ENCODE measurements at regions not wholly inside any gene's neighbourhood (a gene's known extent, or its start where the extent isn't known, plus 50 kb on each side); places are given as distances from the start of the nearest gene placed in this dataset.

GRCh38 chr10:45220931-45221330 lies 94.5 kb downstream of the OR13A1 start:
- TF ChIP-seq CREB1 (IDR thresholded peaks at IDR 0.05; ENCODE audit: low read depth), result no peak
- no peak for TF ChIP-seq USF1 (IDR thresholded peaks at IDR 0.05)
- TF ChIP-seq TEAD4 (IDR thresholded peaks at IDR 0.05), result no peak
- TF ChIP-seq FOXM1 (IDR thresholded peaks at IDR 0.05; ENCODE audit: borderline replicate concordance, low read depth), result no peak
- TF ChIP-seq EGR1 (IDR thresholded peaks at IDR 0.05), result no peak
- no peak for TF ChIP-seq TCF12 (IDR thresholded peaks at IDR 0.05; ENCODE audit: low read depth)
- TF ChIP-seq NFIC (IDR thresholded peaks at IDR 0.05), result no peak
- no peak for TF ChIP-seq YY1 (IDR thresholded peaks at IDR 0.05; ENCODE audit: low read depth)

DNA sequence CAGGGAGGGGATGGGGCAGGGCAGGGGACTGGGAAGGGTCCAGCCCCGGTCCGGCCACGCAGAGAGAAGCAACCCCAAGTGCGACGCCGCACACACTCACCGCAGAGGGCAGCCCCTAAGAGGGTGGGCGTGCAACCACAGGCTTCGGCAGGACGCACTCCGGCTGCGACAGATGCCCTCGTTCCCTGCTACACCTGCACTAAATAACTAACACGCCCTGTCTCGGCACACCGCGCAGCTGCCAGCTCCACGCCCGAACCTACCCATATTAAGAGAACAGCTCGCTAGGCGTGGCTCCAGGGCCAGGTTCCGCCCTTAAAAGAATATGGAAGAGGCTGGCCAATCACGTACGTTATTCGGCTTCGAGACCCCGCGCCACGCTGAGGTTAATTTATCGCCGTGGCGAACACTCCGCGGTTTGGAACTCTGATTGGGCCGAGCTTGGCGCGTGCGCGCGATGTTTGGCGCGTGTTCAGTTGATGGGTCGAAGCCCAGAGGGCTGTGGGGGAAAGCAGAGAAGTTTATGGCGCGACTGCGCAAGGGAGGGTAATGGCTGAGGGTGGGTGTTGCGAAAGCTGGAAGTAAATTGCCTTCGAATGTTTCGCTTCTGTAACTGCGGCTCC lies 91.1 kb downstream of the OR13A1 start:
- no peak for TF ChIP-seq TAF1 (IDR thresholded peaks at IDR 0.05; ENCODE audit: low read depth)
- no peak for TF ChIP-seq USF1 (IDR thresholded peaks at IDR 0.05)
- no peak for TF ChIP-seq REST (IDR thresholded peaks at IDR 0.05; ENCODE audit: low read depth)
- no peak for TF ChIP-seq TCF12 (IDR thresholded peaks at IDR 0.05; ENCODE audit: low read depth)
- no peak for TF ChIP-seq EGR1 (IDR thresholded peaks at IDR 0.05)

GRCh38 chr10:45227042-45227441 lies 88.4 kb downstream of the OR13A1 start:
- TF ChIP-seq FOXM1 (IDR thresholded peaks at IDR 0.05; ENCODE audit: borderline replicate concordance, low read depth) (no peak), REST (IDR thresholded peaks at IDR 0.05; ENCODE audit: low read depth) (peak; percentile 27; the same call in 1 of the 2 replicates)

DNA sequence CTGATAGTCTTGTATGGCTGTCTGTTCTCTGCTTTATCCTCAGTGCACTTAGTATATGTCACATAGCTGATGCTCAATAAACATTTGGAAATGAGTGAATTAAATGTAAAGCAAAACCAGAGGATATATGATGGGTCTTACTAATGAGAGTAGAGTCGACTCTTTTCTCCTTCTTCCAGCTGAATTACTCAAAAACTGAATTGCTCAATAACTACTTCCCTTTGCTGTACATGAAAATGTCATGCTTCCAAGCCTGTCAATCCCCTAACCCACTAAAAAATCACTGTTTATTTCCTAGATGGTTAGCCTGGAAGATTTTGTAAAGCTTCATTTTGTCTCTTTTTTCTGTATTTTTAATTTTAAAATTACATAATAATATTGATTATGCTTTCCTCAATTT lies 88.0 kb downstream of the OR13A1 start:
- no peak for TF ChIP-seq MAX (IDR thresholded peaks at IDR 0.05)
- no peak for TF ChIP-seq YY1 (IDR thresholded peaks at IDR 0.05; ENCODE audit: low read depth)
- no peak for TF ChIP-seq CREB1 (IDR thresholded peaks at IDR 0.05; ENCODE audit: low read depth)
- TF ChIP-seq RAD21 (IDR thresholded peaks at IDR 0.05; ENCODE audit: low read depth), result no peak
- TF ChIP-seq FOXM1 (IDR thresholded peaks at IDR 0.05; ENCODE audit: borderline replicate concordance, low read depth), result no peak
- no peak for TF ChIP-seq USF1 (IDR thresholded peaks at IDR 0.05)
- TF ChIP-seq TAF1 (IDR thresholded peaks at IDR 0.05; ENCODE audit: low read depth), result no peak
- TF ChIP-seq CEBPB (IDR thresholded peaks at IDR 0.05), result no peak
- no peak for TF ChIP-seq EP300 (IDR thresholded peaks at IDR 0.05; ENCODE audit: borderline replicate concordance)
- no peak for TF ChIP-seq EGR1 (IDR thresholded peaks at IDR 0.05)
- TF ChIP-seq ZBTB7A (IDR thresholded peaks at IDR 0.05; ENCODE audit: low read depth), result no peak
- no peak for TF ChIP-seq TEAD4 (IDR thresholded peaks at IDR 0.05)
- no peak for TF ChIP-seq REST (IDR thresholded peaks at IDR 0.05; ENCODE audit: low read depth)
- TF ChIP-seq NFIC (IDR thresholded peaks at IDR 0.05), result no peak
- no peak for TF ChIP-seq TCF12 (IDR thresholded peaks at IDR 0.05; ENCODE audit: low read depth)

DNA sequence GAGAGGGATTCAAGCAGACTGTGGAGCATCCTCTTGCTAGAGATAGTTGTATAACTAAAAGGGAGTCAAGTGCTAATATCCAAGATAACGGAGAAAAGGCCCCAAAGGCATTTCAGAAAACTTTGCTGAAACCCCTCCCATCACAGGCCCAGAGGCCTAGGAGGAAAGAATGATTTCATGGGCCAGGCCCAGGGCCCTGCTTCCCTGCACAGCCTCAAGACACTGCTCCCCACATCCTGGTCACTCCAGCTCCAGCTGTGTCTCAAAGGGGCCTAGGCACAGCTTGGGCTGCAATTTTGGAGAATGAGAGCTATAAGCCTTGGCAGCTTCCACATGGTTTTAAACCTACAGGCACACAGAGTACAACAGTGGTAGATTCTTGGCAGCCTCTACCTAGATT lies 85.6 kb downstream of the OR13A1 start:
- no peak for TF ChIP-seq USF1 (IDR thresholded peaks at IDR 0.05)
- no peak for TF ChIP-seq NFIC (IDR thresholded peaks at IDR 0.05)

Data from Ishikawa (cell line).